ENCODE measurements at regions not wholly inside any gene's neighbourhood (a gene's known extent, or its start where the extent isn't known, plus 50 kb on each side); places are given as distances from the start of the nearest gene placed in this dataset.

DNA sequence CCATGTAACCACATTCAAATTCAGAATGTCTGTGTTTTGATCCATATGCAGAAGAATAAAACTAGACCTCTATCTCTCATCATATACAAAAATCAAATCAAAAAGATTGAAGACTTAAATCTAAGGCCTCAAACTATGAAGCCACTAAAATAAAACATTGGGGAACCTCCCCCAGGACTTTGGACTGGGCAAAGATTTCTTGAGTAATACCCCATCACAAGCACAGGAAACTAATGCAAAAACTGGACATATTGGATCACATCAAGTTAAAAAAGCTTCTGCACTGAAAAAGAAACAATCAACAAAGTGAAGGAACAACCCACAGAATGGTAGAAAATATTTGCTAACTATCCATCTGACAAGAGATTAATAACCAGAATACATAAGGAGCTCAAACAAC is 266.8 kb downstream of the EPM2A start:
- no TSS peak for BruUV-seq (replicated peaks)
- in situ Hi-C loops (cut with HindIII; ENCODE audit: low pct_unique_long_range_greater_than_20kb, low sequenced_read_pairs) (no loop called here), intact Hi-C loops (cut with micrococcal nuclease; ENCODE audit: unreplicated experiment) (no loop called here)
- H3K27ac ChIP-seq (ENCODE audit: low read length): no peak overlapping the region
- ATAC-seq (no peak), DNase-seq (ENCODE audit: low read depth, low spot score) (no peak)
- peaks cover 5% of the 10 kb centered on the region; the same call in 1 of the 2 replicates for H3K9me3 ChIP-seq (ENCODE audit: control insufficient read depth, insufficient read depth, low read depth, low read length)
- CTCF ChIA-PET: no interaction called here
- POLR2A ChIA-PET: no interaction called here
- H3K4me1 ChIP-seq (ENCODE audit: control insufficient read depth, insufficient read depth, low read length): no peaks in the 10 kb centered on the region
- no peaks in the 10 kb centered on the region for H3K27me3 ChIP-seq (ENCODE audit: control insufficient read depth, insufficient read depth, low read length)
- no peak overlapping the region for H3K4me3 ChIP-seq (ENCODE audit: low read depth in 2 of 2, low read length in 2 of 2)
- H3K36me3 ChIP-seq (ENCODE audit: control insufficient read depth, insufficient read depth, low read length): no peaks in the 10 kb centered on the region
- TF ChIP-seq TCF7L2 (IDR thresholded peaks at IDR 0.05; ENCODE audit: low read depth, low read length) (no peak), SIN3A (IDR thresholded peaks at IDR 0.05; ENCODE audit: borderline replicate concordance, insufficient read depth, low read depth, low read length) (no peak), POLR2AphosphoS5 (IDR thresholded peaks at IDR 0.05; ENCODE audit: low read depth, low read length) (no peak)
- TF ChIP-seq, protein P1, sequence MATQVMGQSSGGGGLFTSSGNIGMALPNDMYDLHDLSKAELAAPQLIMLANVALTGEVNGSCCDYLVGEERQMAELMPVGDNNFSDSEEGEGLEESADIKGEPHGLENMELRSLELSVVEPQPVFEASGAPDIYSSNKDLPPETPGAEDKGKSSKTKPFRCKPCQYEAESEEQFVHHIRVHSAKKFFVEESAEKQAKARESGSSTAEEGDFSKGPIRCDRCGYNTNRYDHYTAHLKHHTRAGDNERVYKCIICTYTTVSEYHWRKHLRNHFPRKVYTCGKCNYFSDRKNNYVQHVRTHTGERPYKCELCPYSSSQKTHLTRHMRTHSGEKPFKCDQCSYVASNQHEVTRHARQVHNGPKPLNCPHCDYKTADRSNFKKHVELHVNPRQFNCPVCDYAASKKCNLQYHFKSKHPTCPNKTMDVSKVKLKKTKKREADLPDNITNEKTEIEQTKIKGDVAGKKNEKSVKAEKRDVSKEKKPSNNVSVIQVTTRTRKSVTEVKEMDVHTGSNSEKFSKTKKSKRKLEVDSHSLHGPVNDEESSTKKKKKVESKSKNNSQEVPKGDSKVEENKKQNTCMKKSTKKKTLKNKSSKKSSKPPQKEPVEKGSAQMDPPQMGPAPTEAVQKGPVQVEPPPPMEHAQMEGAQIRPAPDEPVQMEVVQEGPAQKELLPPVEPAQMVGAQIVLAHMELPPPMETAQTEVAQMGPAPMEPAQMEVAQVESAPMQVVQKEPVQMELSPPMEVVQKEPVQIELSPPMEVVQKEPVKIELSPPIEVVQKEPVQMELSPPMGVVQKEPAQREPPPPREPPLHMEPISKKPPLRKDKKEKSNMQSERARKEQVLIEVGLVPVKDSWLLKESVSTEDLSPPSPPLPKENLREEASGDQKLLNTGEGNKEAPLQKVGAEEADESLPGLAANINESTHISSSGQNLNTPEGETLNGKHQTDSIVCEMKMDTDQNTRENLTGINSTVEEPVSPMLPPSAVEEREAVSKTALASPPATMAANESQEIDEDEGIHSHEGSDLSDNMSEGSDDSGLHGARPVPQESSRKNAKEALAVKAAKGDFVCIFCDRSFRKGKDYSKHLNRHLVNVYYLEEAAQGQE (IDR thresholded peaks at IDR 0.05; ENCODE audit: insufficient read depth in 1 of 2, low read depth in 2 of 2, low read length in 1 of 2): no peak
- TF ChIP-seq, protein P2, sequence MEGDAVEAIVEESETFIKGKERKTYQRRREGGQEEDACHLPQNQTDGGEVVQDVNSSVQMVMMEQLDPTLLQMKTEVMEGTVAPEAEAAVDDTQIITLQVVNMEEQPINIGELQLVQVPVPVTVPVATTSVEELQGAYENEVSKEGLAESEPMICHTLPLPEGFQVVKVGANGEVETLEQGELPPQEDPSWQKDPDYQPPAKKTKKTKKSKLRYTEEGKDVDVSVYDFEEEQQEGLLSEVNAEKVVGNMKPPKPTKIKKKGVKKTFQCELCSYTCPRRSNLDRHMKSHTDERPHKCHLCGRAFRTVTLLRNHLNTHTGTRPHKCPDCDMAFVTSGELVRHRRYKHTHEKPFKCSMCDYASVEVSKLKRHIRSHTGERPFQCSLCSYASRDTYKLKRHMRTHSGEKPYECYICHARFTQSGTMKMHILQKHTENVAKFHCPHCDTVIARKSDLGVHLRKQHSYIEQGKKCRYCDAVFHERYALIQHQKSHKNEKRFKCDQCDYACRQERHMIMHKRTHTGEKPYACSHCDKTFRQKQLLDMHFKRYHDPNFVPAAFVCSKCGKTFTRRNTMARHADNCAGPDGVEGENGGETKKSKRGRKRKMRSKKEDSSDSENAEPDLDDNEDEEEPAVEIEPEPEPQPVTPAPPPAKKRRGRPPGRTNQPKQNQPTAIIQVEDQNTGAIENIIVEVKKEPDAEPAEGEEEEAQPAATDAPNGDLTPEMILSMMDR (IDR thresholded peaks at IDR 0.05): no peak

DNA sequence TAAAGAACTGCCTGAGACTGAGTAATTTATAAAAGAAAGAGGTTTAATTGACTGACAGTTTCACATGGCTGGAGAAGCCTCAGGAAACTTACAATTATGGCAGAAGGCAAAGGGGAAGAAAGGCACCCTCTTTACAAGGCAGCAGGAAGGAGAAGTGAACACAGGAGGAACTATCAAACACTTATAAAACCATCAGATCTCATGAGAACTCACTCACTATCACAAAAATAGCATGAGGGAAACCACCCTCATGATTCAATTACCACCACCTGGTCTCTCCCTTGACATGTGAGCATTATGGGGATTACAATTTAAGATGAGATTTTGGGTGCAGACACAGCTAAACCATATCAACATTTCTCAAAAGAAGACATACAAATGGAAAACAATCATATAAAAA is 266.3 kb downstream of the EPM2A start:
- no peak for ATAC-seq
- in situ Hi-C loops (cut with HindIII; ENCODE audit: low pct_unique_long_range_greater_than_20kb, low sequenced_read_pairs) (no loop called here), intact Hi-C loops (cut with micrococcal nuclease; ENCODE audit: unreplicated experiment) (no loop called here)
- POLR2A ChIA-PET: no interaction called here
- no peak for TF ChIP-seq SIN3A (IDR thresholded peaks at IDR 0.05; ENCODE audit: borderline replicate concordance, insufficient read depth, low read depth, low read length)
- TF ChIP-seq POLR2AphosphoS5 (IDR thresholded peaks at IDR 0.05; ENCODE audit: low read depth, low read length): no peak
- no peak for TF ChIP-seq TCF7L2 (IDR thresholded peaks at IDR 0.05; ENCODE audit: low read depth, low read length)
- TF ChIP-seq, protein P2 (IDR thresholded peaks at IDR 0.05): no peak
- TF ChIP-seq, protein P1 (IDR thresholded peaks at IDR 0.05; ENCODE audit: insufficient read depth in 1 of 2, low read depth in 2 of 2, low read length in 1 of 2): no peak
- no peaks in the 10 kb centered on the region for H3K4me1 ChIP-seq (ENCODE audit: control insufficient read depth, insufficient read depth, low read length)
- BruUV-seq (replicated peaks): no TSS peak
- H3K4me3 ChIP-seq (ENCODE audit: low read depth in 2 of 2, low read length in 2 of 2): no peak overlapping the region
- CTCF ChIA-PET: no interaction called here
- no peak overlapping the region for H3K27ac ChIP-seq (ENCODE audit: low read length)
- H3K36me3 ChIP-seq (ENCODE audit: control insufficient read depth, insufficient read depth, low read length): no peaks in the 10 kb centered on the region
- H3K9me3 ChIP-seq (ENCODE audit: control insufficient read depth, insufficient read depth, low read depth, low read length): peaks cover 5% of the 10 kb centered on the region; the same call in 1 of the 2 replicates
- no peaks in the 10 kb centered on the region for H3K27me3 ChIP-seq (ENCODE audit: control insufficient read depth, insufficient read depth, low read length)
- DNase-seq (ENCODE audit: low read depth, low spot score): no peak
